Lower lobe of right lung (tissue), 2 donors: ENCODE measurements at regions not wholly inside any gene's neighbourhood (a gene's known extent, or its start where the extent isn't known, plus 50 kb on each side); places are given as distances from the start of the nearest gene placed in this dataset.

Experiments
- ATAC-seq, 2 donors: fragments of 200-7000 bp; cut with Tn5 transposase; one replicate each; pipeline ENCODE4 v1.9.1; 2020 to 2022; ENCODE audit warnings: mild to moderate bottlenecking in 2 of 2, moderate library complexity in 2 of 2
- DNase-seq: peaks from one replicate; pipeline ENCODE4 v3.0.0-alpha.2; 2020
- H3K27ac ChIP-seq: fragments of 200-600 bp; one replicate; pipeline ENCODE4 v1.8.0; 2022
- H3K27me3 ChIP-seq: fragments of 200-600 bp; one replicate; pipeline ENCODE4 v1.8.0; 2022; ENCODE audit warnings: low read depth
- H3K36me3 ChIP-seq: fragments of 200-600 bp; one replicate; pipeline ENCODE4 v1.8.0; 2022; ENCODE audit warnings: mild to moderate bottlenecking
- H3K4me1 ChIP-seq: fragments of 200-600 bp; one replicate; pipeline ENCODE4 v1.8.0; 2022
- H3K4me3 ChIP-seq: fragments of 200-600 bp; one replicate; pipeline ENCODE4 v1.8.0; 2022; ENCODE audit warnings: mild to moderate bottlenecking
- H3K9me3 ChIP-seq: fragments of 200-600 bp; one replicate; pipeline ENCODE4 v1.8.0; 2022
- intact Hi-C: fragments of 100-400 bp; cut with DNase I; formaldehyde crosslinking; loops from one replicate; pipeline ENCODE4 v1.11.0; 2022
- TF ChIP-seq, protein P1 (sequence below): fragments of 200-600 bp; IDR thresholded peaks from one replicate; pipeline ENCODE4 v1.8.0; 2022; ENCODE audit warnings: antibody characterized with exemption, mild to moderate bottlenecking
- donor health status: DM: no; HTN: yes; CAD: no; lungs with severe emphysema.

DNA sequence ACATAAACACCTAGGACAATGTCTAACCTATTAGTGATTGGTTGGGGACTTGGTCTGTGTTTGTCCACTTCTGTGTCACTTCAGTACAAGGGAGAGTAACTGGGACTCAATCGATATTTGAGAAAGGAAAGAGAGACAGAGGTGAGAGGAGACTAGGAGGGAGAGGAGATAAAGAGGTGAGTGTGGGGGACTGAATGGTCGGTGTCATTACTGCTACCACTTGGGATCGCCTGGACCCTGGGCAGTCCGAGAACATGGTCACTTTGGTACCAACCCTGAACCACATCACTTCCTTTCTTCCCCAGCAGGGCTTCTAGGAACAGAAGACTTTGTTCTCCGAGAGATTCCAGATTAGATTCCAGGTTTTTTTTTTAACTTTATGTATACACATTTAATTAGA, 63.7 kb downstream of the GPR6 start:
- DNase-seq (no peak), ATAC-seq (no peak)
- Histone ChIP-seq H3K36me3 (no peaks in the 10 kb centered on the region), H3K27me3 (no peaks in the 10 kb centered on the region), H3K9me3 (no peaks in the 10 kb centered on the region), H3K4me3 (no peak overlapping the region), H3K4me1 (peaks cover 10% of the 10 kb centered on the region), H3K27ac (no peak overlapping the region)
- TF ChIP-seq, protein P1, sequence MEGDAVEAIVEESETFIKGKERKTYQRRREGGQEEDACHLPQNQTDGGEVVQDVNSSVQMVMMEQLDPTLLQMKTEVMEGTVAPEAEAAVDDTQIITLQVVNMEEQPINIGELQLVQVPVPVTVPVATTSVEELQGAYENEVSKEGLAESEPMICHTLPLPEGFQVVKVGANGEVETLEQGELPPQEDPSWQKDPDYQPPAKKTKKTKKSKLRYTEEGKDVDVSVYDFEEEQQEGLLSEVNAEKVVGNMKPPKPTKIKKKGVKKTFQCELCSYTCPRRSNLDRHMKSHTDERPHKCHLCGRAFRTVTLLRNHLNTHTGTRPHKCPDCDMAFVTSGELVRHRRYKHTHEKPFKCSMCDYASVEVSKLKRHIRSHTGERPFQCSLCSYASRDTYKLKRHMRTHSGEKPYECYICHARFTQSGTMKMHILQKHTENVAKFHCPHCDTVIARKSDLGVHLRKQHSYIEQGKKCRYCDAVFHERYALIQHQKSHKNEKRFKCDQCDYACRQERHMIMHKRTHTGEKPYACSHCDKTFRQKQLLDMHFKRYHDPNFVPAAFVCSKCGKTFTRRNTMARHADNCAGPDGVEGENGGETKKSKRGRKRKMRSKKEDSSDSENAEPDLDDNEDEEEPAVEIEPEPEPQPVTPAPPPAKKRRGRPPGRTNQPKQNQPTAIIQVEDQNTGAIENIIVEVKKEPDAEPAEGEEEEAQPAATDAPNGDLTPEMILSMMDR: no peak
- intact Hi-C loops: no loop called here

DNA sequence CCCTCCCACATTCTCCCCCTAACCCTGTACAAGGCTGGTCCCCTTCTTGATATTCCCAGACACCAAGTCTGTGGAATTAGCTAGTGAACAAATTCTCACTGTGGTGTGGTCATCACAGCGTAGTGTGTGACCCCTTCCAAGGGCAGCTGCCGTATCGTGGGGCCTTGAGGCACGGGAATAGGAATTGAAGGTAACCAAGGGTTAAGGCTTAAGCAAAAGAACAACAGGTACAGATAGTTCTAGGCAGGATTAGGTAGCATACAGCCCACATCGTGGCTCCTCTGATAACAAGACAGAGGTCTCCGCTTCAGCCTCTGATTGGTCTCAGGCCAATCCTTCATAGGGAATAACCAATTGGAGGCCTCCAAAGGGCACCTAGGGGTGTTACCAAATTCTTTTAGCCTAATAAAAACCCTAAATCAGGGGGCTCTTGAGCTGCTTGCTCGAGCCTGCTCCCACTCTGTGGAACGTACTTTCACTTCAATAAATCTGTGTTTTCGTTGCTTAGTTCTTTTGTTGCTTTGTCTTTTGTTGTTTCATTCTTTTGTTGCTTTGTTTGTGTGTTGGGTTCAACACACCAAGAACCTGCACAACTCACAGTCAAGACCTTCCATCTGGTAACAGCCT, 64.7 kb downstream of the GPR6 start:
- H3K9me3 ChIP-seq: no peaks in the 10 kb centered on the region
- ATAC-seq: no peak
- H3K27ac ChIP-seq: no peak overlapping the region
- no peak for DNase-seq
- no peaks in the 10 kb centered on the region for H3K27me3 ChIP-seq
- intact Hi-C loops: no loop called here
- no peak overlapping the region for H3K4me3 ChIP-seq
- H3K4me1 ChIP-seq: peaks cover 10% of the 10 kb centered on the region
- TF ChIP-seq, protein P1: no peak
- no peaks in the 10 kb centered on the region for H3K36me3 ChIP-seq

DNA sequence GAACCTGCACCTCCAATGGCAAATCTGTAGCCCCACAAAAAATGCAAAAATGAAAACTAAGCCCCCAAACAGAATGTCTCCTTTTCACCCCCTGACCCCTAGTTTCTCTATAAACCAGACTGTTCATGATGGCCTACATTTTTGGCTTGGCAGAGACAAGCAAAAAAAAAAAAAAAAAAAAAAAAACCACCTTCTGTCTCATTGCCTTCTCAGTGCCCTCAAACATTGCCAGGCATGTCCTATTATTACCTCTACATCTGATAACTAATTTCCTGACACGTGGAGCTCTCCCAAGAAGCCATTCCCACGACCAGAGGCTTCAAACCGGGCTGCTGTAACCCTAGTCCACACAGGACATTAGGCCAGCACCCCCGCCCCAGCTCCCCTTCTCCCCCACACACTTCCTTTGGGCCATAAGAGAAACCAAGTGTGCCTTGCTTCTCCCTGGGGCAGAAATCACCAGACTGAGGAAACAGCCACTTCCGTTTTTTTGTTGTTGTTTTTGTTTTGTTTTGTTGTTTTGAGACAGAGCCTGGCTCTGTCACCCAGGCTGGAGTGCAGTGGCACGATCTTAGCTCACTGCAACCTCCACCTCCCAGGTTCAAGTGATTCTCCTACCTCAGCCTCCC, 65.4 kb downstream of the GPR6 start:
- no peak for ATAC-seq

DNA sequence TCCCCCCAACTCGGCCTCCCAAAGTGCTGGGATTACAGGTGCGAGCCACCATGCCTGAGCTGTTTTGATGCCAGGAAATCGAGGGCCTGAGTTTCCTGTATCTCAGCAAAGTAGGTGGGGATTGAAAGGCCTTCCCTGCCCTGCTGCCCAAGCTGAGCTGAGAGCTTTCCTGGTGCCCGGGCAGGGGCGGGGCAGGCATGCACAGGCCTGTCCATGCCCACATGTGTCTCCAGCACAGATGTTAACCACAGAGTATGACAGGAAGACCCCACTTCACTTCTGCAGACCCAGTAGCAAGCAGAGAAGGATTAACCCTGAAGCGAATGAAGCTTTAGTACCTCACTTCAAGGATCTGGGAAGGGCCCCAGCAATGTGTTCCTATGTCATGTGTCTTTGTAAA, 66.0 kb downstream of the GPR6 start:
- no peak overlapping the region for H3K27ac ChIP-seq
- no peaks in the 10 kb centered on the region for H3K36me3 ChIP-seq
- H3K4me3 ChIP-seq: no peak overlapping the region
- H3K9me3 ChIP-seq: no peaks in the 10 kb centered on the region
- DNase-seq: no peak
- TF ChIP-seq, protein P1: no peak
- ATAC-seq: no peak
- intact Hi-C loops: no loop called here
- peaks cover 10% of the 10 kb centered on the region for H3K4me1 ChIP-seq
- H3K27me3 ChIP-seq: no peaks in the 10 kb centered on the region

More for the DNA sequence above, 65.4 kb downstream of the GPR6 start:
- TF ChIP-seq, protein P1: no peak
- H3K36me3 ChIP-seq: no peaks in the 10 kb centered on the region
- H3K4me3 ChIP-seq: no peak overlapping the region
- intact Hi-C loops: no loop called here
- peaks cover 10% of the 10 kb centered on the region for H3K4me1 ChIP-seq
- H3K27me3 ChIP-seq: no peaks in the 10 kb centered on the region
- no peak overlapping the region for H3K27ac ChIP-seq
- H3K9me3 ChIP-seq: no peaks in the 10 kb centered on the region
- no peak for DNase-seq

DNA sequence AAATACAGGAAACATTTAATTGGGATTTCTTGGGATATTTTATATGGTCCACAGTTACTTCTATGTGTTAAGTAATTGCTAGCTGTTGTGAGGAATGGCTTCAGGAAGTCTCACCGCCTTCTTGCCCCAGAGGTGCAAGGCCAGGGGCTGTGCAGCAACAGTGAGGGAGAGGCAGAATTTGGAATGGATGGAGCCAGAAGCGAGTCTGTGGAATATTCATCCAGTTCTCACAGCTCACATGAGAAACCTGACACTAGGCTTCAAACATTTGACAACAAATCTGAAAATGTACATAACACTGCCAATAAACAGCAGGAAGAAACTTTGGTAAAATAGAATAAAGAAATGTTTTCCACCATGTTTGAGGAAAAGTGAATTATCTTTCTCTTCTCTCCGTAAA, 66.5 kb downstream of the GPR6 start:
- H3K27ac ChIP-seq: no peak overlapping the region
- H3K9me3 ChIP-seq: no peaks in the 10 kb centered on the region
- no peaks in the 10 kb centered on the region for H3K27me3 ChIP-seq
- ATAC-seq: no peak
- no peak overlapping the region for H3K4me3 ChIP-seq
- no peaks in the 10 kb centered on the region for H3K36me3 ChIP-seq
- intact Hi-C loops: no loop called here
- TF ChIP-seq, protein P1: no peak
- DNase-seq: no peak
- peaks cover 8% of the 10 kb centered on the region for H3K4me1 ChIP-seq
